ENCODE measurements at regions not wholly inside any gene's neighbourhood (a gene's known extent, or its start where the extent isn't known, plus 50 kb on each side); places are given as distances from the start of the nearest gene placed in this dataset.

- TF ChIP-seq CTCF (IDR thresholded peaks at IDR 0.05; ENCODE audit: poor library complexity, severe bottlenecking): no peak
- TF ChIP-seq EP300 (conservative IDR thresholded peaks at IDR 0.05; ENCODE audit: poor library complexity, severe bottlenecking): no peak
- no peak for TF ChIP-seq EZH2 (IDR thresholded peaks at IDR 0.05; ENCODE audit: borderline replicate concordance, insufficient read depth, low read length, poor library complexity, severe bottlenecking)
- TF ChIP-seq TAF1 (IDR thresholded peaks at IDR 0.05; ENCODE audit: low read depth): no peak
- no peak for TF ChIP-seq POLR2AphosphoS5 (IDR thresholded peaks at IDR 0.05)
- TF ChIP-seq RAD21 (conservative IDR thresholded peaks at IDR 0.05): no peak
- TF ChIP-seq REST (IDR thresholded peaks at IDR 0.05; ENCODE audit: borderline replicate concordance): no peak
- TF ChIP-seq SMC3 (conservative IDR thresholded peaks at IDR 0.05; ENCODE audit: poor library complexity): no peak
Measured at GRCh38 chr12:4202918-4203317, 70.6 kb upstream of the CCND2 start.
